Upper lobe of right lung (tissue), 1 donor: ENCODE measurements at regions not wholly inside any gene's neighbourhood (a gene's known extent, or its start where the extent isn't known, plus 50 kb on each side); places are given as distances from the start of the nearest gene placed in this dataset.

Source experiments
- ATAC-seq: fragments of 200-7000 bp; cut with Tn5 transposase; one replicate; pipeline ENCODE4 v1.9.1; 2020; ENCODE audit warnings: mild to moderate bottlenecking, moderate library complexity
- DNase-seq: peaks from one replicate; pipeline ENCODE4 v3.0.0-alpha.2; 2020
- H3K27ac ChIP-seq: fragments of 200-600 bp; one replicate; pipeline ENCODE4 v1.8.0; 2022
- H3K27me3 ChIP-seq: fragments of 200-600 bp; one replicate; pipeline ENCODE4 v1.8.0; 2022; ENCODE audit warnings: mild to moderate bottlenecking
- H3K36me3 ChIP-seq: fragments of 200-600 bp; one replicate; pipeline ENCODE4 v1.8.0; 2022
- H3K4me1 ChIP-seq: fragments of 200-600 bp; one replicate; pipeline ENCODE4 v1.8.0; 2022
- H3K4me3 ChIP-seq: fragments of 200-600 bp; one replicate; pipeline ENCODE4 v1.8.0; 2022; ENCODE audit warnings: mild to moderate bottlenecking
- H3K9me3 ChIP-seq: fragments of 200-600 bp; one replicate; pipeline ENCODE4 v1.8.0; 2022
- CTCF ChIP-seq: fragments of 200-600 bp; IDR thresholded peaks from one replicate; pipeline ENCODE4 v1.8.0; 2022; ENCODE audit warnings: antibody characterized with exemption
- intact Hi-C: fragments of 100-400 bp; cut with DNase I; formaldehyde crosslinking; loops from one replicate; pipeline ENCODE4 v1.11.0; 2022
- donor health status: DM: no; HTN: yes; CAD: no; lungs with severe emphysema.

GRCh38 chr1:184806296-184806721 lies 51.7 kb upstream of the EDEM3 start:
- TF ChIP-seq CTCF, result no peak
- H3K27ac ChIP-seq, result no peak overlapping the region
- no peaks in the 10 kb centered on the region for H3K9me3 ChIP-seq
- H3K27me3 ChIP-seq, result no peaks in the 10 kb centered on the region
- intact Hi-C loops, result loop anchor here (5.0 kb wide), 1 partner anchor 171 kb away; no protein-coding TSS in a partner anchor
- ATAC-seq (peak; percentile 66), DNase-seq (no peak)
- peaks cover 4% of the 10 kb centered on the region for H3K36me3 ChIP-seq
- H3K4me3 ChIP-seq, result no peak overlapping the region
- H3K4me1 ChIP-seq, result no peaks in the 10 kb centered on the region

- H3K9me3 ChIP-seq, result no peaks in the 10 kb centered on the region
- peaks cover 4% of the 10 kb centered on the region for H3K36me3 ChIP-seq
- peak; percentile 91 for TF ChIP-seq CTCF
- peak; percentile 91 for DNase-seq
- peak; percentile 99 for ATAC-seq
- no peaks in the 10 kb centered on the region for H3K27me3 ChIP-seq
- no peaks in the 10 kb centered on the region for H3K4me1 ChIP-seq
- intact Hi-C loops, result loop anchor here (5.0 kb wide), 1 partner anchor 172 kb away; no protein-coding TSS in a partner anchor
- H3K27ac ChIP-seq, result no peak overlapping the region
- H3K4me3 ChIP-seq, result no peak overlapping the region
These were observed 51.1 kb upstream of the EDEM3 start for GRCh38 chr1:184805667-184806295.
